SK-N-MC (cell line): ENCODE measurements at regions not wholly inside any gene's neighbourhood (a gene's known extent, or its start where the extent isn't known, plus 50 kb on each side); places are given as distances from the start of the nearest gene placed in this dataset.

ENCODE experiments used
- EZH2 ChIP-seq: fragments of 200-600 bp; sonication (generic); IDR thresholded peaks from one replicate; pipeline ENCODE4 v1.6.1; 2017; ENCODE audit warnings: antibody characterized with exemption
- POLR2AphosphoS5 ChIP-seq: IDR thresholded peaks from 2 replicates; pipeline ENCODE4 v1.6.1; 2012; ENCODE audit warnings: mild to moderate bottlenecking, low read depth, low read length, borderline replicate concordance

DNA sequence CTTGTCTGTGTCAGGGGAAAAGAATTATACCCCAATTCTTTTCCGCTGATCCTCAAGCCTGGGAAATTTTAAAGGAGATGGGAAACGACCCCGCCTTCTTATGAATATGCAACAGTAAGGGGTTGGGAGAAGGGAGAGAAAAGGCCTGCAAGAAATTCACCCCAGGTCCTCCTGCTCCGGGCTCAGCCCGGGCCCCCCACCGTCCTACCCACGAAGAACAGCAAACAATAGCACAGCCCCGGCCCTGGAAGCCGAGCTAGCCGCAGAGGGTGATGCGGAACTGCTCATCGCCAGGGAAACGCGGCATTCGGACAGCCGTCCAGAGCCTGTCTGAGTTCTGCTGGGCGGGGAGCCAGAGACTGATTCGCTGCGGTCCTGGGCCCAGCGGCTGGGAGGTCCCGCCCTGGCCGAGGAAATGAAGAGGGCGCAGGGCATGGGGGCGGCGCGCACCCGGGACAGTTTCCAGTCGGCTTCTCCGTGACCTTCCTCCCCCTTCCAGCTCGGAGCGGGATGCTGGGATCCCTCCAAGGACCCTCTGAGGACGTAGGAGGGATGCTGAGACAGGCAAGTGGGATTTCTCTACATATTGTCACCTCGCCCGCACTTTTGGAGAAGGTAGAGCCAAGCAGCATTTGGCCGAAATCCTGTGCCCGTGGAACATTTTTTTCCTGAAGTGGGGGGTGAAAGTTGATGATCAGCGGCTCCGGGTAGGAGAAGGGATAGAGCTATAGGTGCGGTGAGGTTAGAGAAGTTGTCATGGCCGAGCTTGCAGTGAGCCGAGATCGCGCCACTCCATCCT lies 82.3 kb upstream of the C1QTNF9B start:
- TF ChIP-seq POLR2AphosphoS5 (no peak), EZH2 (no peak)
